HG03439 (cell line): ENCODE measurements at regions not wholly inside any gene's neighbourhood (a gene's known extent, or its start where the extent isn't known, plus 50 kb on each side); places are given as distances from the start of the nearest gene placed in this dataset.

ENCODE experiments used
- ATAC-seq: cut with Tn5 transposase; IDR thresholded peaks from one replicate; pipeline ENCODE4 v1.9.1; 2021; ENCODE audit warnings: mild to moderate bottlenecking, moderate library complexity; ENCODE audit not compliant: unreplicated experiment

DNA sequence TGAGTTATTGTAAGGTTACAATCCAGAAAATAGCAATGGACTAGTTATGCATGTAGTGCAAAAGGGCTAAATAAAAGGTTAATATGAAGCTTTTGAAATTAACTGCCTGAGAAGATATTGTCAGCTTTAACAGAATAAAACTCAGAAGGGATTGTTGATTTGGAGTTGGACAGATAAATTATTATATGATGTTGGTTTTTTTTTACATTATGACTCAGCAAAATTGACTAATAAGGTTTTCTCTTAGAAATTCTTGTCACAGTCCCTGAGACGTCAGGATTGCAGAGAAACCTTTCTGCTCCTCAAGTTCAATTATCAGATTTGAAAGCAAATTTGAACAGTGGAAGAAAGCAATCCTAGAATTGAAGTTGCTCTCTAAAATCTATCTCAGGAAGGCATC, 946.9 kb downstream of the CBLN2 start:
- ATAC-seq, result no peak

DNA sequence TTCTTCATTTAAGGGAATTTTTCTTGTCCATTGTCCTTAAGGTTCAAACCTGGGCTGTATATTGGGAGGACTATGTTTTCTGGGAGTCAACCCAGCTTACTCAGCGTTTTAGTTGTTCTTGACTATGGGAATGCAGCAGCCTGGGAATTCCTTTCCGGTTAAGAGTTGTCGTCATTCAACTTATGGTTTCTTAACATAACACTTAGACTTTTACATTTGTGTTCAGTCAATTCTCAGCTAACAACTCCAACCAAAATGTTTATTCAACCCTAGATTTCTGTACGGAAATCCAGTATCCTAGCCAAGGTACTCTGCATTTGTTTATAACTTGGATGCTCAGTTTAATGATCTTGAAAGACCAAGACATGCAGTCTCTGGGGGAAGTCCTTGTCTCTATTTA, 960.9 kb downstream of the CBLN2 start:
- no peak for ATAC-seq

DNA sequence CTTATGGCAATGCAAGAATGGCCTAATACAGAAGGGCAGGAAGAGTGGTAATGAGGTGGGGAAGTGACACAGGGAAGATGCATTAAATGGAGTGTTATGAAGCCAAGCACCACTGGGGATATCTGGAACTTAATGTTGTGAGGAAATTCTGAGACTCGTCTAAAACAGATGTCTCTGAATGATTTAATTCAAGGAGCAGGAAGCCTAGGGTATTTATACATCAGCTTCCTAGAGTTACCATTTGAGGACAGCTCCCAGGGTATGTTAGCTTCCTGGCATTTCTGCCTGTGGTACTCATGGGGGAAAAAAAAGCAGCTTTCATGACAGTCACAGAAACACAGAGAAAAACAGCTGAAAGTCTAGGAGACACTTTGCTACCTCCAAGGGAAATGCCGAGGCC, 989.5 kb downstream of the CBLN2 start:
- ATAC-seq, result no peak

DNA sequence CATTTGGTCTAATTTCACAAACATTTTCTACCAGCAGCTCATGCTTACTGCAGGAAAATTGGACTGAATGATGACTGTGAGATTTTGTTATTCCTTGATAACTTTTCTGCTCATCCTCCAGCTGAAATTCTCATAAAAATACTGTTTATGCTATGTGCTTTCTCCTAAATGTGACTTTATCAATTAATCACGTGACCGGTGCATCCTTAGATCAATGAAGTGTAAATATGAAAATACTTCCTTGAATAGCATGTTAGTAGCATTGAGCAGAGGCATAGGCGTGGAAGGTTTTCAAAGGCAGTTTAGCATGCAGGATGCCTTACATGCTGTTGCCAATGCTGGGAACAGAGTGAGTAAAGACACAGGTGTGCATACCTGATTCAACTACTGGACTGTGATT, 1002.5 kb downstream of the CBLN2 start:
- ATAC-seq, result no peak

DNA sequence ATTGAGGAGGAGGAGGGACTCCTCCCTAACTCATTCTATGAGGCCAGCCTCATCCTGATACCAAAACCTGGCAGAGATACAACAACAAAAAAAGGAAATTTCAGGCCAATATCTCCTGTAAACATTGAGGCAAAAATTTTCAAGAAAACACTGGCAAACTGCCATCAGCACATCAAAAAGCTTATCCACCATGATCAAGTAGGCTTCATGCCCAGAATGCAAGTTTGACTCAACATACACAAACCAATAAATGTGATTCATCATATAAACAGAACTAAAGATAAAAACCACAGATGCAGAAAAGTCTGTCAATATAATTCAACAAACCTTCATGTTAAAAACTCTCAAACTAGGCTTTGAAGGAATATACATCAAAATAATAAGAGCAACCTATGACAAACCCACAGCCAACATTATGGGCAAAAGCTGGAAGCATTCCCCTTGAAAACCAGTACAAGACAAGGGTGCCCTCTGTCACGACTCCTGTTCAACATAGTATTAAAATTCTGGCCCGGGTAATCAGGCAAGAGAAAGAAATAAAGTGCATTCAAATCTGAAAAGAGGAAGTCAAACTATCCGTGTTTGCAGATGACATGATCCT, 1014.3 kb downstream of the CBLN2 start:
- ATAC-seq, result no peak

DNA sequence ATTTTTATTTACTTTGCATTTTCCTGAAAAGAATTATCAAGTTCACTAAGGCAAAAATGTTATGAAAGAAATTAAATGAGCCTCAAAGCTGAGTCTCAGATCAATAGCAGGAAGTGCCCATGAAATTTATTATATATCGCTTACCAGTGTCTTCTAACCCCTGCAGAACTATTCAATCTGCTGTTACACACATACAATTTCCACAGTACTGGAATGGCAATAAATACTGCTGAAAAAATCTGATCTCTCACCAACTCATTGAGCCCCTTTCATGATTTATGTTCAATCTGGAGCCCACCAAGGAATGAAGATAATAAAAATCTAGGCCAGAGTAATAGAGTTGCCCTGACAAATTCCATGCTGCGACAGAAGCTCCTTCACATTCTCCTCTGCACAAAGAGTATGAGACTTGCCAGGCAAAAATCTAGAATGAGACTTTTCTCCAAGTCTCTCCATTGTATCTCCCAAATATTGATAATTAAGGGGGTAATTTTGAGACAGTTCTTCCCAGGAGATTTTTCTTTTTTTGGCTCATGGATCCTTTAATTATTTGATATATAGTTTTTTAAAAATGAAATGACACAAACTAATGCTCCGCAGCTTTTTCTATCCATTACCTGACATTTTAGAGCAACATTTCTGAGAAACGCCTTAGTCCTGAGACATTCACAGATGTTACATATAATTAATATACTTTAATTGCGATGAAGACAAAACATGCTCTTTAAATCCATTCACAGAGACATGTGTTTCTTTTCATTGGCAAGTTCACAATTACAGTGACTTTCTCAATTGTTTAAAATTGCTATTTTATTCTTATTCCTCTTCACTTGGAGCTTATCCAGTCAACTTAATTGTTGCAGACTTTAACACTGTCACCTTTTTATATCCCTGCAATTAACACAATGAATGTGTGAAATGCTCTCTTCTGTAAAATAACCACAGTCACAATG, 1020.4 kb downstream of the CBLN2 start:
- no peak for ATAC-seq

DNA sequence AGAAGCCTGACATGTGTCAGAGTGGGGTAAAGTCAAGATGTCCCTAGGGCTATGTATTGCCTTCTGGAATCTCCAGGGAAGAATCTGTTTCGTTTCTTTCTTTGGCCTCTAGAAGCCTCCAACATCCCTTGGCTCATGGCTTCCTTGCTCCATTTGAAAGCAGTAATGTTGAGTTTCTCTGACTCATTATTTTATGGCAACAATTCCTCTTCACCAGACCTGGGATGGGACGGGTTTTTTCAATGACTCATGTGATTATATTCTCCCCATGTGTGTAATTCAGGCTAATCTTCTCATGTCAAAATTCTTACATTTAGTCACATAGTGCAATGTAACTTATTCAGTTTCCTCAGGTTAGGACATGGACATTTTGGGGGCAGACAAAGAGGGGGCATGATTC, 1038.6 kb downstream of the CBLN2 start:
- no peak for ATAC-seq

DNA sequence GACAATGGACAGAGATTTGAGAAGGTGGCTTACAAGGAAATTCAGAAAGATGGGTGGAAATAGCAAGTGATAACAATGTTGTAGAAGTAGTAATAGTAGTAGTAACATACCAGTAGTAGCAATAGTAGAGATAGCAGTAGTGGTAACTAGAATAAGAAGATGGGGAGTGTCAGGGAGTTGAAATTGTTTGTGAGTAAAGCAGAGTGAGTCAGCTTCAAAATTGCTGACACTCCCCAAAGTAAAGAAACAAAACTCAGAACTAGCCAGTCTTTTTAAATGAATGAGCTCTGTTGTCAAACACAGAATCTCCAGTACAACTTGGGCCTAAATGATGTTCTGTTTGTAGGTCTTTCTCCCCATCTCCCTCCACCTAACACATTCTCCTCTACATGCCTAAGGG, 1040.9 kb downstream of the CBLN2 start:
- no peak for ATAC-seq

DNA sequence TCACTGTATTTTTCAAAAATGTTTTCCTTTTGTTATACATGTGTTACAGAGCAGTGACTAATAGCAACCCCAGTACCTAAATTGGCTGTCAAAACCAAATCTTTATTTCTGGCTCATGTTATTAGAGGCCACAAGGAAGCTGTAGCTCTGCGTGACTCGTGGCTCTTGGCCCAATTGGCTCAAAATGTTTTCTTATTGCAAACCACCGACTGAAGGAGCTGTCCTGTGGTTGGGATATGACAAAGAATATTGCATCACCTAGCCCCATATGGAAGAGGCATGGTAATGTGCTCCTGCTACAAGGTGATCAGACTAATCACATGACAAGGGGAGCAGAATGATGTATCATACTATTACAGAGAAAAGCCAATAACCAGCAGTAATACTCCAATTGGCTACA, 1058.5 kb downstream of the CBLN2 start:
- no peak for ATAC-seq

DNA sequence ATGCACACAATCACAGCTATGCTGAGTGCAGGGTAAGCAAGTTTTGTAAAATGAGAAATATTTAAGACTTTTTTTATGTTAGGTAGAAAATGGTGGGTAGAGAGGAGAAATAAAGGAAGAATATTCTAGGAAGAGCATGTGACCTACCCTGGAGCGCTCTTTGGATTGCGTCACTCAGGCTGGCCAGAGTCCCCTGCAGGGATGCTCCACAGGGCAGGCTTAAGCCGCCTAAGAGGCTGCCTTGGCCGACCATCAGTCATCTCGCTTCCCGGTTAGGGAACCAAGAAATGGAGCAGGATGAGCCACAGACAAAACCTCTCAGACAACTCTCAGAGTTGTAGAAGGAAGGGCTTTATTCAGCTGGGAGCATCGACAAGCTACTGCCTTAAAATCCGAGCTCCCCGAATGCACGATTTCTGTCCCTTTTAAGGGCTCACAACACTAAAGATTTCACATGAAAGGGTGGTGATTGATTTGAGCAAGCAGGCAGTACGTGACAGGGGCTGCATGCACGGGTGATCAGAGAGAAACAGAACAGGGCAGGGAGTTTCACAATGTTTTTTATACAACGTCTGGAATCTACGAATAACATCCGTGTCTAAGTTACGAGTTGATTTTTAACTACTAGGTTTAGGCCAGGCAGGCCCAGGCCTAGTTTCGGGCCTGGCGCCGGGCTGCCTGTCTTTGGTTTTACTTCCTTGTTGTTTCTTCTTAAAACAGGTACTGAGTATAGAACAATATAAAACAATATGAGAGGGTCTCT, 1072.0 kb downstream of the CBLN2 start:
- no peak for ATAC-seq

DNA sequence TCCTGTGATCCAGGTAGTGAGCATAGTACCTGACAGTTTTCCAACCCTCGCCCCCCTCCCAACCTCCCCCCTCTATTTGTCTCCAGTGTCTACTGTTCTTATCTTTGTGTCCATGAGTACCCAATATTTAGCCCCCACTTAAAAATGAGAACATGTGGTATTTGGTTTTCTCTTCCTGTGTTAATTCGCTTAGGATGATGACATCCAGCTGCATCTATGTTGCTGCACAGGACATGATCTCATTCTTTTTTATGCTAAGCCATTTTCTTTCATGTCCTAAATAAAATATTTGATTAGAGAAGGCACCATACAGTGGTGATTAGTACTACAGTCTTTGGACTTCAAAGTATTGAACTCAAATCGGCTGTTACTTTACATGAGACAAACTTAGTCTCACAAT, 1087.9 kb downstream of the CBLN2 start:
- no peak for ATAC-seq

DNA sequence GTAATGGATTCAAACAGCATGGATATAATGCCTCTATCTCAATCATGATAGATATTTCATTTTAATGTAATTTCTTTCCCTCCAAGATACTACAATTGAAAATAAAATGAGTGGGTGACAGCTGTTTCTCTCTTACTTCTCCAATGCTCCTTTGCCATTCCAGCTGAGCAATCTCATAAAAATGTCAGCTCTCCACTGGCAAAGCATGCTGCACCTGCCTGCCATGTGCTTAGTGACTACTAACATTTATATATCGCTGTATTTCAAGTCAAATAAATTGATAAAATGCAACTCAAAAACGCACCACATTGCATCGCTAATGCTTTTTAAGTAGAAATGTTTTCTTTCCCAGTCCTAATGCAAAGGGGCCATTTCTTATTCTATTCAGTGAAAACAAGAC, 1093.9 kb downstream of the CBLN2 start:
- no peak for ATAC-seq

DNA sequence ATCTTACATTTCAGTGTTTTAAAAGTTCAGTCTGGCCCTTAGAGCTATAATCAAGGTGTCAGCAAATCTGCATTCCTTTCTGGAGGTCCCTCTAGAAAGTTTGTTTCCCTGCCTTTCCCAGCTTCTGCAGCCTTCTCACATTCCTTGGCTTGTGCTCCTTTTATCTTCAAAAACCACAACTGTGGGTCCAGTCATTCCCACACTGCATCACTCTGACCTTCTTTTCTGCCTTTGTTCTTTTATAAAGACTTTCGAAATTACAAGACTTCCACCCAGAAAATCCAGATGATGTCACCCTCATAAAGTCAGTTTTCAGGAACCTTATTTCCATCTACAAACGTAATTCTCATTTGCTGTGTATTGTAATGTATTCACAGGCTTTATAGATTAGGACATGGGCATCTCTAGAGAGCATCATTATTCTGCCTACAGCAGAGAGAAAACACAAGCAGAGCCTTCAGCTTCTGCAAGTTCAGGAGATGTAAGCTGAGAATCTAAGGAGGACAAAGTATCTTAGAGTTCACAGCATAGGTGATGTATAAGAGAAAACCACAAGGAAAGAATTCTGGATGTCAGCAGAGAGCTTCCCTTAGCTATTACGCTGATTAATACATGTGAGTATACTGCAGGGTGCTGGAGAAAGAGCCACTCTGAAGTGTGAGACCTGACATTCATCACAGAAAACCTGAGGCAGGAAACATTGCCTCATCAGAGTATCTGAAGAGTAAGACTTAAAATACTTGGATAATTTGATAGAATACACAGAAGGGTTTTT, 1100.2 kb downstream of the CBLN2 start:
- ATAC-seq, result no peak

DNA sequence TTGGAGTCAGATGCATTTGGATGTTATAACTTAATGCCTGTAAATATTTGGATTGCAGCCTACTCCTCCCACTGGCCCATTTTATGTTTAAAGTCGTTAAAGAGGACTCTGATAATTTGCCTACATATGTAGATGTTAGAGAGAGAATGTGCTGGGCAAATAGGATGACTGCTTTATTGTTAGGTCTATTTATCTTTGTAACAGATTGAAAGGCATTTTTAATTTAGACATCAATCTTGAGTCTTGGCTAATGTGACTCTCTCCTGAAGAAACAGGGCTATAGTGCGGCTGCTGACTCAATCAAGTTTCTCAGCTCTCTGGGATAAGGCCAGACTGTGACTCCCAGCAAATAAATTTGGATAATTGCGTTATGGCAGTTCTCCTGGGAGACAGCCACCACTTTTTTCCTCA, 1101.4 kb downstream of the CBLN2 start:
- no peak for ATAC-seq

DNA sequence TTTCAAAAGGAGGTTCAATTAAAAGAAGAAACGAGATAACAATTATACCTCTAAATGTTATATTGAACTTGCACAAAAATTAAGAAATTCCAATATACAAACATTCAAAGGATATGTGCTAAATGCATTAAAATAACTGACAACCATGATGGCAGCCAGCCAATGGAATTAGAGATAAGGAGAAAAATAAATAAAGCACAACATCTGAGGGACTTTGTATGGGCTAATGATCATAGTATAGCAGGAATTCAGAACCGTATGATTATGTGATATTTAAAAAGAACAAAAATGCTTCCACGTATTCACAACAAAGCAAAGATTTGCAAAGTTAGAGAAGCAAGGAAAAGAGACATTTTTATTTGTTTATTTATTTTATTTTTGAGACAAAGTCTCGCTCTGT, 1103.0 kb downstream of the CBLN2 start:
- ATAC-seq, result no peak

DNA sequence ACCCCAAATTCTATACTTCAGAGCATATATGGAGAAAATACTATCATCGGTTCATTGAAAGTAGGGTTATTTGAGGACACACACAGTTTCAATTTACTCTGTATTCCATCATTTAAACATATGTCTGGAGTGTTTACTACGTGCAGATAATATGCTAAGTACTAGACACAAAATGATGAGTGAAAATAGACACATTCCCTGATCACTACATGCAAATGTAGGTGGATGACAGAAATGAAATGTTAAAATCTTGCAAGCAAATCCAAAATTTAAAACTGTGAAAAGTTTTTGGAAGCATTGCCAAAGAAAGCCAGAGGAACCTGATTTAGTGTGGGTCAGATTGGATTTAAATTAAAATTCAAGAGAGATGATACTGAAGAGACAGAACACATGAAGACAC, 1106.6 kb downstream of the CBLN2 start:
- no peak for ATAC-seq

DNA sequence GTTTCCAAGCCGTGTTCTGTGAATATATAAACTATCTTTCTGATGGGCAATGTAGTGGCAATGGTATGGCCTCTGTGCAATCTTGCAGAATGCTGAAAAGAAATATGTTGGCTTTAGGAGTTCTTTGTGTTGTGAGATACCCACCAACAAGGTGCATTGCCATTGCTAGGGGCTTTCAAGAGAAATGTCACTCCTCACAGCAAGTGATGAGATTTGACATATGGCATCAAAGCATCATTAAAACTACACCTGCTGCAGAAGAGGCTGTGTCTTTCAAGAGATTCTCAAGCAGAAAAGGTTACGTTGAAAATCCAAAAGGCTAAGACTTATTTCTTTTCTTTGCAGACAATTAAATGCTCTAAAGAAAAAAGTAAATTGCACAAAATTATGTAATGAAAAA, 1110.8 kb downstream of the CBLN2 start:
- no peak for ATAC-seq

DNA sequence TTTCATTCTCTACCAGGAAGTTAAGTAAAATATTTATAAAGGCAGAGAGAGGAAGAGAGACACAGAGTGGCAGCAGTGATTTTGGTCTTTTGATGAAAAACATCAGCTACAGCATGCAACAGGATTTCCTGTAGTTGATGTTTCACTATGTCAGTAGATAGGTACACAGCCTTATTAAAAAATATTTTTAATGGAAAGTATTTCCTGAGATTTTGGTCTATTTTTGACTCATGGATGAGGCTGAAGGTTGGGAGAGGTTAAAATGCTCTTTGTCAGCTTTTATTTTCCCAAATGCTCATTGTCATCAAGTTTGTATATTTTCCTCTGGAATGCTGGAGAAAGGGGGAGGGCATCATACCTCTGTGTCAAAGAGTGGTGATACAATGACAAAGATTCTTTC, 1112.5 kb downstream of the CBLN2 start:
- ATAC-seq, result no peak

DNA sequence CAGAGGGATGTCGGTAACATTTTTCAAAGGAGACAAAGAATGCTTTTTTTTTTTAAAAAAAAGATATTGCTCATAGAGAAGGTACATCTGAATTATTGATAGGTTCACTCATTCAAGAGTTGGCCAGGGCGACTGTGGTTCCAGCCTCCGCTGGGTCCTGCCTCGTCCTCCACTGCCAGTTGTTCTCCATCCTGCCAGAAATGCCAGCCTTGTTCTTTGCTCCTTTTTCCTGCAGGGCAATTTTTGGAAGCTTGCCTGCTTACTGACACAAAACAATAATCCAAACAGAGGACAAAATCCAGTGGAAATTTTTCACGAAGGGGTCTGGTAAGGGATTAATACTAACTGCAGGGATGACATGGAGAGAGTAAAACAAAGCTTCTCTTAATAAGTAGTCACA, 1113.0 kb downstream of the CBLN2 start:
- no peak for ATAC-seq

DNA sequence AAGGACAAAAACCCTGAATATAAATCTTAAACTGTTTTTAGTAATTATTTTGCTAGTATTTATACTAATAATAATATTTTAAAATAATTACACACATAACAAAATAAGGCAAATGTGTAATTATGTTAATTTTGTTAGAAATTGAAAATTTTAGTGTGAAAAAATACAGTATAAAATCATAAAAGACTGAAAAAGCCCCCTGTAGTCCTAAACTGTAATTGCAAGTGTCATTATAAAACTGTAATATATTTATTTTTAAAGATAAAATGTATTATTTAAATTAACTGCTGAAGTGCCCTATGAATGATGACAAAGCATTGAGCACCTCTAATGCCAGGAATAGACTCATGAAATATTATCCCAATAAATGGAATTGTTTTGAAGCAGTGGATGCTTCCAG, 1117.7 kb downstream of the CBLN2 start:
- no peak for ATAC-seq

DNA sequence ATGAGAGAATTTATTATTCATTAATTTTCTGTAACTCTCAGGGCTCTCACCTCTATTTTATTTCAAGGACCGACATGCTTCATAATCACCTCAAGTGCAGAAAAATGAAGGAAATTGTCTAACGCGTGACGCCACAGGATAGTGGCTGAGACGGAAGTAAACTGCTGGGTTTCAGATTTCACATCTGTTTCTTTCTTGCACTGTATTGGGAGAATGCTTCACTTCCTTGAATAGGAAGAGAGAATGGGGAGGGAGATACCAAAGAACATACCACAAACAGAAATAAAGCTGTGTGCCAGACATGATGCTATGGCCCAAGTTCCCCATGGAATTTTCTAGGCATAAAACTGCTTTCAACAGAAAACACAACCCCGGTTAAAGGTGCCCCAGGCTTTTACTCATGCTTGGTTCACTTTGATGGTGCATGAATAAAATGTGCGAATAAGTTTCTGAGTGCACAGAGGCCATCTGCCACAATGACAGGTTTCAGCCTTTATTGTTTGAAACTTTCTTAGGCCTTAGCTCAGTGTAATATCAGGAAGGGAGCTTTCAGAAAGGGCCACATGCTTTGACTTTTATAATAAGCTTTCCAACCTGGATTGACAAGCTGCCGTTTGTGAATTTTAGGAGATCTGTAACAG, 1116.4 kb downstream of the SOCS6 start:
- no peak for ATAC-seq
